ENCODE measurements at regions not wholly inside any gene's neighbourhood (a gene's known extent, or its start where the extent isn't known, plus 50 kb on each side); places are given as distances from the start of the nearest gene placed in this dataset.

DNA sequence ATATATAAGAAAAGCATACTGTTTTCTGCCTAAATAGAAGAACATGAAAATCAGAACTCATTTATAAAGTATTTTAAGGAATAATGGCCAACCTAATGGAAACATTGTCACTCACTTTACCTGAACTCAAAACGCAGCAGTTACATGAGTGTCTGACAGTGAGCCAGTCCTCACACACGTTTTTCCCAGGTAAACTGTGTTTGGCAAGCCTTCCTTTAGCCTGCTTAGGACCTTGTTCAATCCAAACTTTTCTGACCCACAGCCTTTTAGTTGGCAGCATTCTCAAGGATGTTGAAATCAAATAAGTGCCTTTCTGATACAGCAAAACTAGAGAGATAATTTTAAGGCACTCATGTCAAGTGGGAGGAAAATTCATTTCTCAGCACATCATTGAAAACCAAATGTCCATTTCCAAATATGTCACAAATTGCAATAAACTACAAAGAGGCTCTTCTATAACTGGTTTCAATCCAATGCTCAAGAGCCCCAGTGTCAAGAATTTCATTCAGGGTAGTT, 83.5 kb upstream of the SPDL1 start:
- Histone ChIP-seq H3K36me3 (no peaks in the 10 kb centered on the region), H3K9me3 (no peaks in the 10 kb centered on the region), H3K4me1 (ENCODE audit: control insufficient read depth in 1 of 2, low read depth in 2 of 2) (no peaks in the 10 kb centered on the region), H3K27ac (no peak overlapping the region), H3K27me3 (replicated peaks; ENCODE audit: insufficient read depth) (no peaks in the 10 kb centered on the region), H3K4me3 (no peak overlapping the region)
- TF ChIP-seq, protein P1, sequence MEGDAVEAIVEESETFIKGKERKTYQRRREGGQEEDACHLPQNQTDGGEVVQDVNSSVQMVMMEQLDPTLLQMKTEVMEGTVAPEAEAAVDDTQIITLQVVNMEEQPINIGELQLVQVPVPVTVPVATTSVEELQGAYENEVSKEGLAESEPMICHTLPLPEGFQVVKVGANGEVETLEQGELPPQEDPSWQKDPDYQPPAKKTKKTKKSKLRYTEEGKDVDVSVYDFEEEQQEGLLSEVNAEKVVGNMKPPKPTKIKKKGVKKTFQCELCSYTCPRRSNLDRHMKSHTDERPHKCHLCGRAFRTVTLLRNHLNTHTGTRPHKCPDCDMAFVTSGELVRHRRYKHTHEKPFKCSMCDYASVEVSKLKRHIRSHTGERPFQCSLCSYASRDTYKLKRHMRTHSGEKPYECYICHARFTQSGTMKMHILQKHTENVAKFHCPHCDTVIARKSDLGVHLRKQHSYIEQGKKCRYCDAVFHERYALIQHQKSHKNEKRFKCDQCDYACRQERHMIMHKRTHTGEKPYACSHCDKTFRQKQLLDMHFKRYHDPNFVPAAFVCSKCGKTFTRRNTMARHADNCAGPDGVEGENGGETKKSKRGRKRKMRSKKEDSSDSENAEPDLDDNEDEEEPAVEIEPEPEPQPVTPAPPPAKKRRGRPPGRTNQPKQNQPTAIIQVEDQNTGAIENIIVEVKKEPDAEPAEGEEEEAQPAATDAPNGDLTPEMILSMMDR (IDR thresholded peaks at IDR 0.05): no peak
- ATAC-seq (ENCODE audit: insufficient number of reproducible peaks, low FRiP score, low read depth) (no peak), DNase-seq (ENCODE audit: low spot score) (no peak)

DNA sequence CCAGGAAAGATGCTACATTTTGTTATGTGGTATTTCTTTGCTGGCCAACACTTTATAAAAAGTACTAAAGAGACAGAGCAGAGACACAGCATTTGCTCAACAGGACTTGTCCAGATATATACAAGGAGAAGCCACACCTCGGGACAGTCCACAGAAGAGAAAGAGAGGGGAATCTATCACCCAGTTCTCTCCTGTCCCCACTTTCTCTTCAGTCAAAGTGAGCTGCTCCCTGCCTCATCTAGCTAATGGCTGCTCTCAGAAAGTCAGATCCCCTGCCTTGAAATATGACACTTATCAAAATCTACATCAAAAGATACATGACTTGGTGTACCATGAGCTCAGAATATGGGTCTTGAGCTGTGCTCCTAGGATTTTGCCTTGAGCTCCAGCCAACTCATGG, 86.7 kb upstream of the SPDL1 start:
- DNase-seq (ENCODE audit: low spot score) (no peak), ATAC-seq (ENCODE audit: insufficient number of reproducible peaks, low FRiP score, low read depth) (no peak)
- no peak overlapping the region for H3K4me3 ChIP-seq

DNA sequence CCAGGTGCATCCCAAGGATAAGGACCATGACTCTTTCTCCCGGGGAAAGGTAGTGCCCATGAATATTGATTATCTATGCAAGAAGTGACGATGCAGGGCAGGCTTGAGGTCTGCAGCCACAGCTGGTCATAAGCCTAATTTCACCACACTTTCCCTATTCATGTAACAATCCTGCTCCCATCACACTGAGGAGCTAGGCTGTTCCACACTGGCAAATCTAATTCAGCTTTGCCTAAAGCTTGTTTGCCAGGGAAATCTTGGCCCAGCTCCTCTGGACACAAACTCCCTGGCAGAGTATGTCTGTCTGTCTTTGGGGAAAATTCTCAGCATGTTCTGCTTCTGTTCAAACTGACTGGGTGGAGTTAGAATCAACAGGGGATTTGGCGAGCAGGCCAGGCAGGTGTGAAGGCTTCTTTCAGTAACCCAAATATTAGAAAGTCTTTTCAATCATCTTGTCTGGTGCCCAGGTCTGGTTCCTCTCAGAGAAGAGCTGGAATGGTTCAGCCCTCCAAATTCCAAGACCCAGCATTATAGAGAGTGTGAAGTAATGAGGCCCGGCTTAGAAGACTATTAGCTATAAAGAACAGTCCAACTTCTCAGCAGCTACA, 88.5 kb upstream of the SPDL1 start:
- ATAC-seq (ENCODE audit: insufficient number of reproducible peaks, low FRiP score, low read depth): no peak
- Histone ChIP-seq H3K27me3 (replicated peaks; ENCODE audit: insufficient read depth) (no peaks in the 10 kb centered on the region), H3K27ac (no peak overlapping the region), H3K9me3 (no peaks in the 10 kb centered on the region), H3K4me1 (ENCODE audit: control insufficient read depth in 1 of 2, low read depth in 2 of 2) (no peaks in the 10 kb centered on the region), H3K4me3 (no peak overlapping the region), H3K36me3 (no peaks in the 10 kb centered on the region)
- no peak for DNase-seq (ENCODE audit: low spot score)
- TF ChIP-seq, protein P1 (IDR thresholded peaks at IDR 0.05): no peak

More for the DNA sequence above, 86.7 kb upstream of the SPDL1 start:
- no peak overlapping the region for H3K27ac ChIP-seq
- no peaks in the 10 kb centered on the region for H3K4me1 ChIP-seq (ENCODE audit: control insufficient read depth in 1 of 2, low read depth in 2 of 2)
- no peaks in the 10 kb centered on the region for H3K36me3 ChIP-seq
- H3K27me3 ChIP-seq (replicated peaks; ENCODE audit: insufficient read depth): no peaks in the 10 kb centered on the region
- TF ChIP-seq, protein P1 (IDR thresholded peaks at IDR 0.05): no peak
- no peaks in the 10 kb centered on the region for H3K9me3 ChIP-seq

DNA sequence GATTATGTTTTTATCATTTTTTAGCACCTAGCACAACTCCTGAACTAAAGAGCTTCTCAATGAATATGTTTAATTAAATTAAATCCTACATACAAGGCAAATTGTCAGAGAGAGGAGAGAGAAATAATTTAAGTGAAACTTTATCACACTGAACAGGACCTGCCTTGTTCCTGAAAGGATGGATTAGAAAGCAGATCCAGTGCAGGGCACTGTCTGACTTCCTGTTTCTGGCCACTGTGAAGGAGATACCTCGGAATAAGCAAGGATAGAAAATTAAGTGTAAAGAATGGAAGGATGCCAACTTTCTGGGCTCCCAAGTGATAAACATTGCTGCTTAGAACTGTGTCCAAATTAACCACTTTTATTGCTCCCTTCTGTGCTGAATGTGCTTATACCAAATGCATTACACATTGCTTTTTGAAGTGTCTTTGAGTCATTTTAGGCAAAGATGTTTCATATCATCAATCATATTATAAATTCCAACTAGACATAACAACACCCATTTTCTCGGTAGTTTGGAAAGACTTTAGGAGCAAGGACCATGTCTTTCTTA, 89.1 kb upstream of the SPDL1 start:
- no peaks in the 10 kb centered on the region for H3K4me1 ChIP-seq (ENCODE audit: control insufficient read depth in 1 of 2, low read depth in 2 of 2)
- no peak overlapping the region for H3K4me3 ChIP-seq
- no peaks in the 10 kb centered on the region for H3K9me3 ChIP-seq
- ATAC-seq (ENCODE audit: insufficient number of reproducible peaks, low FRiP score, low read depth): no peak
- DNase-seq (ENCODE audit: low spot score): no peak
- no peaks in the 10 kb centered on the region for H3K36me3 ChIP-seq
- H3K27ac ChIP-seq: no peak overlapping the region
- H3K27me3 ChIP-seq (replicated peaks; ENCODE audit: insufficient read depth): no peaks in the 10 kb centered on the region
- TF ChIP-seq, protein P1 (IDR thresholded peaks at IDR 0.05): no peak

DNA sequence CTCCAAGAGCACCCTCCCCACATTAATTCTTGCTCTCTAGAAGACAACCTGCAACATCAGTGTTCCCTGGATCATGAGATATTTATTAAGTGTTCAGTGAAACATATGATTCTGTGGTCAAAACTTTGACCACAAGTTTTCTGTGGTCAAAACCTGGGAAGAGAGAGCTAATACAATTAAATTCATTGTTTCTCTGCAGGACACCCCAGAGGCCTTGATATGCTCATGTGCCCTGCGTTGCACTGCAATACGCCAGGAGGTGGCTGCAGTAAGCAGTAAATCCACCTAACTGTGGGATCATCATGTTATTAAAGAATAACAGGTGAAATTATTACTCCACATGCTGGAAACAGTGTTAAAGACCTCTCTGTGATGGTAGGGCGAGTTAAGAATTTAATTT, 109.3 kb upstream of the SPDL1 start:
- TF ChIP-seq, protein P1 (IDR thresholded peaks at IDR 0.05): no peak
- Histone ChIP-seq H3K27ac (no peak overlapping the region), H3K27me3 (replicated peaks; ENCODE audit: insufficient read depth) (no peaks in the 10 kb centered on the region), H3K9me3 (no peaks in the 10 kb centered on the region), H3K4me1 (ENCODE audit: control insufficient read depth in 1 of 2, low read depth in 2 of 2) (no peaks in the 10 kb centered on the region), H3K36me3 (no peaks in the 10 kb centered on the region), H3K4me3 (no peak overlapping the region)
- ATAC-seq (ENCODE audit: insufficient number of reproducible peaks, low FRiP score, low read depth) (no peak), DNase-seq (ENCODE audit: low spot score) (no peak)

Data from thoracic aorta (tissue), 2 donors.